ENCODE measurements at regions not wholly inside any gene's neighbourhood (a gene's known extent, or its start where the extent isn't known, plus 50 kb on each side); places are given as distances from the start of the nearest gene placed in this dataset.

GRCh38 chr1:114263343-114263742 is 109.7 kb upstream of the SYT6 start:
- CTCF ChIA-PET = interaction anchor here (1.2 to 2.5 kb wide), 2 partner anchors 12 to 19 kb away, joined by 3 to 11 read pairs; no protein-coding TSS in a partner anchor

GRCh38 chr1:114262337-114262736 is 108.7 kb upstream of the SYT6 start:
- no peak overlapping the region for H3K4me2 ChIP-seq
- 80% methylated on average over 2 of the region's 2 CpGs for WGBS (ENCODE audit: low lambda C conversion rate)
- TF ChIP-seq USF2 (IDR thresholded peaks at IDR 0.05; ENCODE audit: borderline replicate concordance, low read depth, low read length) (no peak), GABPA (IDR thresholded peaks at IDR 0.05; ENCODE audit: low read depth) (no peak), TAF1 (IDR thresholded peaks at IDR 0.05; ENCODE audit: borderline replicate concordance, low read depth, low read length) (no peak), MXI1 (IDR thresholded peaks at IDR 0.05; ENCODE audit: low read depth, low read length) (no peak), FOXM1 (IDR thresholded peaks at IDR 0.05; ENCODE audit: low read depth) (no peak), RFX5 (IDR thresholded peaks at IDR 0.05; ENCODE audit: low read length) (no peak), GATA2 (CRISPR knock-in tag; IDR thresholded peaks at IDR 0.05) (no peak), MAX (IDR thresholded peaks at IDR 0.05; ENCODE audit: low read depth) (no peak), TEAD4 (IDR thresholded peaks at IDR 0.05; ENCODE audit: borderline replicate concordance, insufficient read depth) (no peak), POLR2AphosphoS5 (IDR thresholded peaks at IDR 0.05; ENCODE audit: low read depth, low read length) (no peak), CTCF (IDR thresholded peaks at IDR 0.05) (no peak), ELF1 (IDR thresholded peaks at IDR 0.05) (no peak), FOSL2 (IDR thresholded peaks at IDR 0.05; ENCODE audit: borderline replicate concordance, low read depth) (no peak), FOXJ3 (CRISPR knock-in tag; IDR thresholded peaks at IDR 0.05) (no peak)

More at GRCh38 chr1:114263343-114263742, 109.7 kb upstream of the SYT6 start:
- no peak for TF ChIP-seq PBX3 (IDR thresholded peaks at IDR 0.05)
- no peak for TF ChIP-seq JUND (IDR thresholded peaks at IDR 0.05)
- TF ChIP-seq TEAD4 (IDR thresholded peaks at IDR 0.05; ENCODE audit: borderline replicate concordance, insufficient read depth) = no peak
- no peak for TF ChIP-seq FOXM1 (IDR thresholded peaks at IDR 0.05; ENCODE audit: low read depth)
- TF ChIP-seq ELF1 (IDR thresholded peaks at IDR 0.05) = no peak
- no peak for TF ChIP-seq RXRA (IDR thresholded peaks at IDR 0.05; ENCODE audit: borderline replicate concordance, low read depth)
- TF ChIP-seq CTCF (IDR thresholded peaks at IDR 0.05) = no peak
- TF ChIP-seq FOXJ3 (CRISPR knock-in tag; IDR thresholded peaks at IDR 0.05) = no peak
- no peak for TF ChIP-seq GATA2 (CRISPR knock-in tag; IDR thresholded peaks at IDR 0.05)
- TF ChIP-seq RFX5 (IDR thresholded peaks at IDR 0.05; ENCODE audit: low read length) = no peak
- TF ChIP-seq SMC3 (IDR thresholded peaks at IDR 0.05; ENCODE audit: low read depth, low read length) = no peak
- Histone ChIP-seq H3K4me1 (ENCODE audit: control insufficient read depth in 1 of 2, insufficient read depth in 2 of 2, low read depth in 1 of 2, low read length in 1 of 2) (no peaks in the 10 kb centered on the region), H3K79me2 (ENCODE audit: insufficient read depth) (no peaks in the 10 kb centered on the region), H3K27me3 (ENCODE audit: insufficient read depth) (no peaks in the 10 kb centered on the region; the same call in 1 of the 2 replicates), H3F3A (replicated peaks; ENCODE audit: insufficient read depth) (no peaks in the 10 kb centered on the region), H3K9ac (no peak overlapping the region), H3K9me2 (no peaks in the 10 kb centered on the region), H3K4me2 (no peak overlapping the region), H4K20me1 (ENCODE audit: insufficient read depth) (no peaks in the 10 kb centered on the region), H2AFZ (ENCODE audit: low read depth) (no peak overlapping the region), H3K4me3 (ENCODE audit: low read depth in 2 of 2, low read length in 1 of 2) (no peak overlapping the region), H3K36me3 (replicated peaks in 1 of 2; ENCODE audit: control insufficient read depth in 1 of 2, insufficient read depth in 2 of 2, low read length in 1 of 2) (no peaks in the 10 kb centered on the region), H3K9me3 (no peaks in the 10 kb centered on the region), H3K27ac (ENCODE audit: low read depth in 2 of 2, low read length in 1 of 2) (no peak overlapping the region)
- WGBS (ENCODE audit: low lambda C conversion rate) = 32% methylated on average over 3 of the region's 3 CpGs
- DNase-seq = no peak
- POLR2A ChIA-PET = no interaction called here

More at GRCh38 chr1:114262337-114262736, 108.7 kb upstream of the SYT6 start:
- no peaks in the 10 kb centered on the region for H4K20me1 ChIP-seq (ENCODE audit: insufficient read depth)
- H3K9me2 ChIP-seq = no peaks in the 10 kb centered on the region
- H3K79me2 ChIP-seq (ENCODE audit: insufficient read depth) = no peaks in the 10 kb centered on the region
- H3K36me3 ChIP-seq (replicated peaks in 1 of 2; ENCODE audit: control insufficient read depth in 1 of 2, insufficient read depth in 2 of 2, low read length in 1 of 2) = no peaks in the 10 kb centered on the region
- H2AFZ ChIP-seq (ENCODE audit: low read depth) = no peak overlapping the region
- no peak overlapping the region for H3K4me3 ChIP-seq (ENCODE audit: low read depth in 2 of 2, low read length in 1 of 2)
- no peaks in the 10 kb centered on the region for H3K4me1 ChIP-seq (ENCODE audit: control insufficient read depth in 1 of 2, insufficient read depth in 2 of 2, low read depth in 1 of 2, low read length in 1 of 2)
- H3K9me3 ChIP-seq = no peaks in the 10 kb centered on the region
- H3K9ac ChIP-seq = no peak overlapping the region
- no peaks in the 10 kb centered on the region; the same call in 1 of the 2 replicates for H3K27me3 ChIP-seq (ENCODE audit: insufficient read depth)
- no peak for DNase-seq
- no peaks in the 10 kb centered on the region for H3F3A ChIP-seq (replicated peaks; ENCODE audit: insufficient read depth)
- no peak overlapping the region for H3K27ac ChIP-seq (ENCODE audit: low read depth in 2 of 2, low read length in 1 of 2)
- ChIA-PET CTCF (interaction anchor here (1.2 to 2.5 kb wide), 2 partner anchors 11 to 20 kb away, joined by 3 to 11 read pairs; no protein-coding TSS in a partner anchor), POLR2A (no interaction called here)
